ENCODE measurements at regions not wholly inside any gene's neighbourhood (a gene's known extent, or its start where the extent isn't known, plus 50 kb on each side); places are given as distances from the start of the nearest gene placed in this dataset.

DNA sequence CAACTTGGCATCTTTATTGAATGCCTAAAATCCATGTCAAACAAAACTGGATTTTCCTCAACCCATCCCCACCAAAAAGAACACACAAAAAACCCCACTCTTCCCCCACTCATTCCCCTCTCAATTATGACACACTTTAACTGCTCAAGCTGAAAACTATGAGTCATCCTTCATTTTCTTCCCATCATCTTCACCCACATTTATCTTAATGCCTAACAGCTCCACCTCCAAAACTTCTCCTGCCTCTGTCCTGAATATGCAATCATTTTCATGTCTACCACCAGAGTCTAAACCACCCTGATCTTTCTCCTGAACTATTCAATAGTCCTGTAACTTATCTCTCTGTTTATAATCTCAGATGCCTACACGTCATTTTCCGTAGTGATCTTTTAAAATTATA lies 239.7 kb downstream of the BCAT1 start:
- Mint-ChIP-seq H3K27ac (no peak overlapping the region), H3K27me3 (ENCODE audit: low read depth in 2 of 2) (peaks cover 0 to 6% of the 10 kb centered on the region in 2 donors)

DNA sequence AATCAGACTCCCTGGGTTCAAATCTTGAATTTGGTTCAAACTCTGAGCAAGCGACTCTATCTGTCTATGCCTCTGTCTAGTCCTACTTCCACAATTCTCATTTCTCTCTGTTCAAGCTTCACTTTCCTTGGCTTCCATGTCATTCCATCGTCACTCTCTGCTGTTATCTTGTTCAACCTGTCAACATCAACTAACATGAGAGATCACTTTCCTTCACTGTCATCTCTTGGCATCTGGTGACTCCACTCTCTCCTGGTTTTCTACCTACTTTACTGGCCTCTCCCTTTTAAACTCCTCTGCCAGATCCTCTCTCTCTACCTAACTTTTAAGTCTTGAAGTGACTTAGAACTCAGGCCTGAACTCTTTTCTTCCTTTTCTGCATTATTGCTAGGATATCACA lies 240.2 kb downstream of the BCAT1 start:
- Mint-ChIP-seq H3K4me1 (peaks cover 0 to 6% of the 10 kb centered on the region in 2 donors), H3K36me3 (no peaks in the 10 kb centered on the region), H3K4me3 (no peak overlapping the region), H3K9me3 (no peaks in the 10 kb centered on the region), H3K27ac (no peak overlapping the region), H3K27me3 (ENCODE audit: low read depth in 2 of 2) (peaks cover 0 to 10% of the 10 kb centered on the region in 2 donors)
- no peak overlapping the region for H3K4me3 ChIP-seq (ENCODE audit: low read length)
- 60% methylated on average over 2 of the region's 2 CpGs for WGBS (ENCODE audit: insufficient coverage)
- no peaks in the 10 kb centered on the region for H3K36me3 ChIP-seq (ENCODE audit: control insufficient read depth, insufficient read depth, low read length)
- ATAC-seq (no peak), DNase-seq (no peak)
- no peak for TF ChIP-seq CTCF (IDR thresholded peaks at IDR 0.05)
- H3K9me3 ChIP-seq (ENCODE audit: control insufficient read depth, insufficient read depth, low read length), result no peaks in the 10 kb centered on the region
- H3K4me1 ChIP-seq (ENCODE audit: control insufficient read depth, insufficient read depth, low read length), result no peaks in the 10 kb centered on the region
- no peaks in the 10 kb centered on the region for H3K27me3 ChIP-seq (ENCODE audit: control insufficient read depth, insufficient read depth, low read length)
- intact Hi-C loops (cut with micrococcal nuclease), result no loop called here
- no peak overlapping the region for H3K27ac ChIP-seq (ENCODE audit: low read length)

More for the DNA sequence above, 239.7 kb downstream of the BCAT1 start:
- Histone ChIP-seq H3K4me1 (ENCODE audit: control insufficient read depth, insufficient read depth, low read length) (no peaks in the 10 kb centered on the region), H3K9me3 (ENCODE audit: control insufficient read depth, insufficient read depth, low read length) (no peaks in the 10 kb centered on the region), H3K36me3 (ENCODE audit: control insufficient read depth, insufficient read depth, low read length) (no peaks in the 10 kb centered on the region), H3K4me3 (ENCODE audit: low read length) (no peak overlapping the region), H3K27me3 (ENCODE audit: control insufficient read depth, insufficient read depth, low read length) (no peaks in the 10 kb centered on the region), H3K27ac (ENCODE audit: low read length) (no peak overlapping the region)
- no peaks in the 10 kb centered on the region for H3K36me3 Mint-ChIP-seq
- H3K4me1 Mint-ChIP-seq, result peaks cover 0 to 6% of the 10 kb centered on the region in 2 donors
- H3K9me3 Mint-ChIP-seq, result no peaks in the 10 kb centered on the region
- intact Hi-C loops (cut with micrococcal nuclease), result no loop called here
- no peak for DNase-seq
- no peak for ATAC-seq
- no peak for TF ChIP-seq CTCF (IDR thresholded peaks at IDR 0.05)
- no peak overlapping the region for H3K4me3 Mint-ChIP-seq
- 60% methylated on average over 2 of the region's 2 CpGs for WGBS (ENCODE audit: insufficient coverage)

DNA sequence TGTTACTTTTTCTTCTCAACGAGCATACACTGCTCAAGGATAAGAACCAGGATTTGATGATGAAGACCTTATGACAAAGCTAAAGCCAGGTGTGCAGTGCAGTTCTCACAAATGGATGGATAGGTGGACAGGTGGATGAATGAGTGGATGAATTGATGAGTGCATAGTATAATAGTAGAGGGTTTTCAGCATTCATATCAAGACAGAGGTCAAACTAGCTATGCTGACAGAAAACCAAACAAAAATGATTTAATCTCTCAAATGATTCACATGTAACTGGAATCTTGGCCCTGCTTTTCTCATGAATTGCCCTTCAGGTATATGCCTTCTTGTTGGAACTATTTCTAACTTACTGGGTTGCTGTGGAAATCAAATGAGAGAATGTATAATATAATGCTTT lies 240.9 kb downstream of the BCAT1 start:
- H3K27ac ChIP-seq (ENCODE audit: low read length), result no peak overlapping the region
- H3K27me3 Mint-ChIP-seq (ENCODE audit: low read depth in 2 of 2), result peaks cover 0 to 10% of the 10 kb centered on the region in 2 donors
- no peaks in the 10 kb centered on the region for H3K4me1 ChIP-seq (ENCODE audit: control insufficient read depth, insufficient read depth, low read length)
- peaks cover 0 to 6% of the 10 kb centered on the region in 2 donors for H3K4me1 Mint-ChIP-seq
- H3K27me3 ChIP-seq (ENCODE audit: control insufficient read depth, insufficient read depth, low read length), result no peaks in the 10 kb centered on the region
- no peak overlapping the region for H3K27ac Mint-ChIP-seq
- no peak overlapping the region for H3K4me3 ChIP-seq (ENCODE audit: low read length)
- H3K4me3 Mint-ChIP-seq, result no peak overlapping the region
- no peaks in the 10 kb centered on the region for H3K9me3 ChIP-seq (ENCODE audit: control insufficient read depth, insufficient read depth, low read length)
- H3K36me3 Mint-ChIP-seq, result no peaks in the 10 kb centered on the region
- TF ChIP-seq CTCF (IDR thresholded peaks at IDR 0.05), result no peak
- H3K36me3 ChIP-seq (ENCODE audit: control insufficient read depth, insufficient read depth, low read length), result no peaks in the 10 kb centered on the region
- DNase-seq, result no peak
- ATAC-seq, result no peak
- no peaks in the 10 kb centered on the region for H3K9me3 Mint-ChIP-seq
- intact Hi-C loops (cut with micrococcal nuclease), result no loop called here
- WGBS (ENCODE audit: insufficient coverage), result 54% methylated on average over 1 of the region's 1 CpG

DNA sequence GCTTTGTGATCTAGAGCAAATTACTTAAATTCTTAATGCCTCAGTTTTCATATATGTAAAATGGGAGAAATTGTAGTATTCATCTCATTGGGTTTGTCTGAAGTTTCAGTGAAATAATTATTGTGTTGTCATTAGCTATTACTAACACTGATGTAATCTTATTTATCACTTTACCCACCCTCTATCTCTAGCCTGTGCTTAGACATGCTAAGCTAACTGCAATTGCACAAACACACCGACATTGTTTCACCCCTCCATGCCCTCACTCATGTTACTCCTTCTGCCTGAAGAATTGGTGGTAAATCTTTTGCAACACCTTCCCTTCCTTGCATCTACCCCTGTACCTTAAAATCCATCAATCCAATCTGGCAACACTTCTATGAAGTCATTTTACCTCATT lies 241.6 kb downstream of the BCAT1 start:
- no peak for ATAC-seq
- no peak for TF ChIP-seq CTCF (IDR thresholded peaks at IDR 0.05)

More for the DNA sequence above, 241.6 kb downstream of the BCAT1 start:
- H3K9me3 Mint-ChIP-seq, result no peaks in the 10 kb centered on the region
- H3K27ac Mint-ChIP-seq, result no peak overlapping the region
- H3K27me3 ChIP-seq (ENCODE audit: control insufficient read depth, insufficient read depth, low read length), result no peaks in the 10 kb centered on the region
- H3K36me3 Mint-ChIP-seq, result no peaks in the 10 kb centered on the region
- intact Hi-C loops (cut with micrococcal nuclease), result no loop called here
- no peak for DNase-seq
- H3K4me1 Mint-ChIP-seq, result peaks cover 0 to 6% of the 10 kb centered on the region in 2 donors
- H3K36me3 ChIP-seq (ENCODE audit: control insufficient read depth, insufficient read depth, low read length), result no peaks in the 10 kb centered on the region
- H3K9me3 ChIP-seq (ENCODE audit: control insufficient read depth, insufficient read depth, low read length), result no peaks in the 10 kb centered on the region
- H3K4me1 ChIP-seq (ENCODE audit: control insufficient read depth, insufficient read depth, low read length), result no peaks in the 10 kb centered on the region
- 89% methylated on average over 1 of the region's 1 CpG for WGBS (ENCODE audit: insufficient coverage)
- no peak overlapping the region for H3K4me3 ChIP-seq (ENCODE audit: low read length)
- peaks cover 0 to 10% of the 10 kb centered on the region in 2 donors for H3K27me3 Mint-ChIP-seq (ENCODE audit: low read depth in 2 of 2)
- H3K27ac ChIP-seq (ENCODE audit: low read length), result no peak overlapping the region
- no peak overlapping the region for H3K4me3 Mint-ChIP-seq
